GM19455 (cell line): ENCODE measurements at regions not wholly inside any gene's neighbourhood (a gene's known extent, or its start where the extent isn't known, plus 50 kb on each side); places are given as distances from the start of the nearest gene placed in this dataset.

Experiments used
- ATAC-seq: cut with Tn5 transposase; IDR thresholded peaks from one replicate; pipeline ENCODE4 v1.9.1; 2021; ENCODE audit not compliant: unreplicated experiment

DNA sequence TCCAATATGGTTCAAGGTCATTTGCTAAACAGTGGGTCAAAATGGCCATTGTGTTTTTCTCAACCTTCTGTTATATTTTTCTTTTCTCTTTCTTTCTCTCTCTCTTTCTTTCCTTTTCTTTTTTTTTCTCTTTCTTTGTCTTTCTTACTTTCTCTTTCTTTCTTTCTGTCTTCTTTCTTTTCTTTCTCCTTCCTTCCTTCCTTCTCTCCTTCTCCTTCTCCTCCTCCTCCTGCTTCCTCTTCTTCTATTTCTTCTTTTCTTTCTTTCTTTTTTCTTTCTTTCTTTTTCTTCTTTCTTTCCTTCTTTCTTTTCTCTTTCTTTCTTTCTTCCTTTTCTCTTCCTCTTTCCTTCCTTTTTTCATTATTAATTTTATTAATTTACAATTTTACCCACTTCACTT is 619.5 kb downstream of the IRX1 start:
- no peak for ATAC-seq

DNA sequence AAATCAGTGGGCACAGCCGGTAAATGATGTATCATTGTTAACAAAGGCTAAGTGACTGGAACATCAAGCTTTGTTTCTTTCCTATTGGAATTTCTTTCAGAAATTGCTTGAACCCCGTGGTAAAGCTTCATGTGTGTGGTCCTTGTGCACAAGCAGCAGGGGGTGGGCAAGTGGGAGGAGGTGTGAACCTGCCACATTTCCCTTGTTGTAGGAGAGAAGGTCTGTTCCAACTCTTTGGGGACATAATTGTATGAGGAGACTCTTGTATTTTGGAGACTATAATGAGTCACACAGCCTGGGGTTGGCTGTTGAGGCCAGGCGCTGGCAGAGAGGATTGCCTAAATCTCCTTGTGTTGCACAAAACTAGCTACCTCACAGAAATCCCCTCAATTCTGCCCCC is 620.5 kb downstream of the IRX1 start:
- ATAC-seq = no peak

DNA sequence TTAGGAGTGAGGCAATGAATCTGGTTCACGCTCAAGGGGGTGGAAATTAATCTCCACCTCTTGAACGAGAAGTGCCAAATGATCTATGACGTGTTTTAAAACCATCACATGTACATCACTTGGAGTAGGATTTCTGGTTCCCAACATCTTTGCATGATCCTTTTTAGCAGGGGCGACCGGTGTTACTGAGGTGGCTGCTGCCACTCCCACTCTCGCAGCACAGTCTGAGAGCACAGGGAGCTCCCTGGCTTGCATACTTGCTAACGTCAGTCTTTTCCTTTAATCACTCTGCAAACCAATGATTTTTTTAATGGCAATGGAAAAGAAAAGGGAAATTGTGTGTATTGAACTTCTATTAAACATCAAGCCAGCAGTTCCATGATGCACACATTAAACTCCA is 624.4 kb downstream of the IRX1 start:
- no peak for ATAC-seq

DNA sequence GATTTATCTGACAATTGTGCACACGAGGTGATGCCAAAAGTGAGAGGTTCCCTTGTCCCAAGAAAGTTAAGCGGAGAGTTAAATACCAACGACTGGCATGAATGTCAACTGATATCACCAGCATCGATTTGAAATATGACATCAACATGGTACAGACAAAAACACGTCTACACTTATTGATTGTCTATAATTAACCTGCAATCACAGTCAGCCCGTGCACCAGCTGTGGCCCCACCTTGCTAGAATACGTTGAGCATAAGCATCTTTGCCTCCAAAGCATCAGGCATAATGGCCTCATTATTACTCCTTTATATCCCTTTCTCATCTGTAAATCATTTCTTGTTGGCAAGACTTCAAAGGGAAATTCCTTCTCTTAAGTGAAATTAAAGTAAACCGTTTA is 625.4 kb downstream of the IRX1 start:
- no peak for ATAC-seq

DNA sequence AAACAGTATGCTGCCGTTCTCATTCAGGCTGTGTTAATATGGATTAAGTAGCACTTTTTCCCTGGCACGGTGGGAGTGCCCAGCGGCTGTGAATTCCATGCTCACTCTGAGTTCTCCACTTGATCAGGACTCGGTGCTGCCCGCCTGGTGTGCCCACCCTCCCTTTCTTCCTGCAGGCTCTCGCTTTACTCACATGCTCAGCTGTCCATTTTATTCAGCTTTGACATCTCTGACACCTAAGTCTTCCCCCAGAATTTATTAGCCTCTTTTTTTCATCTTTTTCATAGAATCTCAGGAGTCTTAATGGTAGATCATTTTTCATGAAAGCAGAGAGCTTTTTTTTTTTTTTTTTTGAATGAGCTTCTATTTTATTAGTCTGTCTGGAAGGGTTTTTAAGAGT is 626.5 kb downstream of the IRX1 start:
- ATAC-seq = no peak

DNA sequence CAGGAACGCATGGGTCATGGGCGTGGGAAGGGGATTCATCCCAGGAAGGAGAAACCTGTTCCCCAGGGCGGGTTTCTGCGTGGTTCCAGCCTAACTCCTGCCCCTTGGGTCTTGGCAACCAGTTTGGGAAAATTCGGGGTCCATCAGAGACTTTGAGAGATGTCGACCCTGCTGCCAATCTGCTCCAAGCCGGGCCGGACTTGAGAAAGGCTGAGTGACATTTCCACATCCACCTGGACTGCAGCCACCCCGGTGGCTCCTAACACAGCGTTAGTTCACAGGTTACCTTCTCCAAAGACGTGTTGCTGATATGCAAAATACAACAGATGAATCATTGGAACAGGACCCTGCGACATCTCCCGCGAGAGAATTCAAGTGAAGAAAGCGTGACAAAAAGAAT is 627.2 kb downstream of the IRX1 start:
- no peak for ATAC-seq

DNA sequence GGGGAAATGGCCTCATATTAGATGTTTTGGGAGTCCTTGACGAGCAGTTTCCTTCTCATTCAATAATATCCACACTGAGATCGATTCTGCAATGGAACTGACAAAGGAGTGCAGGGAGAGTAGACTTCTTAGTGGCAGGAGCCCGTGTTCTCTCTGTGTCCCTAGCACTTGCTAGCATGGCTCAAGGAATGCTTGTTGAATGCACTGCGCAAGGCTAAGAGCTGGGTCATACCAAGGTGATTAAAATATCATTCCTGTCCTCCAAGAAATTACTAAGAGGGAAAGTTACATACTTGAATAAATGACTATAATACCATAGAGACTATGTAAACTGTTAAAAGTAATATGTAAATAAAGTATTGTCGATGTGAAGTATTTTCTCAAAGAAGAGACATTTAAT is 630.1 kb downstream of the IRX1 start:
- no peak for ATAC-seq

DNA sequence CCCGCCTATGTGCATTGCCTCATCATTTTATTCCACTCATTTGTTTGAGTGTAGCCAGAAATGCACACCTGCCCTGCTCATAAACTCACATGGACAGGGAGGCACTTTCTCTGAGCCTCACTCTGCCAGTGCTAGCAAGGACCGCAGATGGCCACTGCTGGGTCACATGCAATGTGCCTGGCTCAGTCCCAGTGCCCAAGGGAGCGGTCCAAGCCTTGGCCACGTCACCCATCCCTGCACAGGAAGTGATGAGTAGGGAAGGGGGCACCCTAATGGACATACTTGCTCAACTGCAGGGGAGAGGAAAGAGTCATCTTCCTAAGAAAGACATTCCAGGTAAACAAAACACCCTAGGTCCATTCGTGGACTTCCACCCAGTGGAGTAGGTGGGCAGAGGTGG is 630.9 kb downstream of the IRX1 start:
- no peak for ATAC-seq

DNA sequence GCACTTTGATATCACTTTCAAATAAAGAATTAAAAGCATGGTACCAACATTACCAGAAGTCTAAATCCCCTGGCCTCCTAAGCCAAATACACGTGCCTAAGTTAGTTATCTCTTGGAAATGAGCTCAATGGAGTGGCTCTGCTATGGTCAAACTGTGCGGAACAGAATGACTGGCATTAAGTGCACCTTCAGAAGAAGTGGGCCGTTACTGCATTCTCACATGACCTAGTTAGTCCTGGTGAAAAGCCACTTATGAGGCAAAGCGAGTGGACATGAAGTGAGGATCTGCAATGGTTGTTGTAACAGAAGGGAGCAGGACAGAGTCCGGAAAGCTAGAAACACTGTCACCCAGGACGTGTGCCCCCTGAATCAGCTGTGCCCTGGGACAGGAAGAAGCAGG is 633.1 kb downstream of the IRX1 start:
- no peak for ATAC-seq

DNA sequence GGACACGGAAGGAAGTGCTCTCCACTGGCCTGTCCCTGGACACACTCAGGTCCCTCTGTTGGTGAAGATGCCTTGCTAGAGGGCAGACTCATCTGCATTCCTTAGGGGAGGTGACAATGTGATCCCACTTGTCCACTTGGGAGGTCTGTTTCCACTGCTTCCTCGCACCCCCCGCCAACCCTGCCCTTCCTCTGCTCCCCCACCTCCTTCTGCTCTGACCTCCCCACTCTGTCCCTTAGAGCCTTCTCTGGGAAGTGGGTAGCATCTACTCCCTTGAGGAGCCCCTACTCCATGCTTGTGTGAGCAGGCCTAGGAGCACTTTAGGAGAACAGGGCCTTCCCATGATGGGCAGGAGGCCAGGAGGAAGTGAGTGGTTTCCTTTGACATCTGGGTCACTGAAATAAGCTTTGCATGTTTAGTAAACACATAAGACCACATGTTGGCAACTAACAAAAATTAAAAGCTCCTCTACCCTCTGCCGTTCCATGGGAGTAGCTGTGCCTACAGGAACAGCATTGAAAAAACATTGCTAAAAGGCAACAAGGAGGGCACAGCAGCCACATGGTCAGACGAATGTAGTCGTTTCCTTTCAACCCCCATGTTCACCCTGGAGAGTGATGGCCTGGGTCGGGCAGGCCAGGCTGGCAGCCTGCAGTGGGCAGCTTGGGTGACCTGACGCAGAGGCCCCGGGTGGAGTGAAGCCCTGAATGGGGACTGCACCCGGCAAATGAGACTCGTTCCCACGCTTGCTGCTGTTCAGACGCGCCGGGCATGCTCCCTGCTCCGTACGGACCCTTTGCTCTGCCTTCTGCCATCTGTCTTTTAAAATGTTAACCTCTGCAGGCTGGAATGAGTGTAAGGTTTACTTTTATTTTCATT is 634.0 kb downstream of the IRX1 start:
- no peak for ATAC-seq

DNA sequence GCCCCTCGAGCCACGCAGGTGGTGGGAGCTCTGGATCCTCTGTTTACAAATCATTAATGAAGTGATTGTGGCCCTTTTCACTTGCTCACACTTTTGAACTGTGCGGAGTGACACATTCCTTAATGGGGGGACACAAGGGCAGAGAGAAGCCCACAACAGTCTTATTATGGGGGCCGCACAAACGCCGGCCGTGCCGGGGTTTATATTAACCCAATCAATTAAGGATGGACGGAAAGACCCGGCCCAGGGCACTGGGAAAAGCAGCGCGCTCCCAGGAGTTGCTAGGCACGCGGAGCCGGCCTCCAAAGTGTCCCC is 634.8 kb downstream of the IRX1 start:
- no peak for ATAC-seq

DNA sequence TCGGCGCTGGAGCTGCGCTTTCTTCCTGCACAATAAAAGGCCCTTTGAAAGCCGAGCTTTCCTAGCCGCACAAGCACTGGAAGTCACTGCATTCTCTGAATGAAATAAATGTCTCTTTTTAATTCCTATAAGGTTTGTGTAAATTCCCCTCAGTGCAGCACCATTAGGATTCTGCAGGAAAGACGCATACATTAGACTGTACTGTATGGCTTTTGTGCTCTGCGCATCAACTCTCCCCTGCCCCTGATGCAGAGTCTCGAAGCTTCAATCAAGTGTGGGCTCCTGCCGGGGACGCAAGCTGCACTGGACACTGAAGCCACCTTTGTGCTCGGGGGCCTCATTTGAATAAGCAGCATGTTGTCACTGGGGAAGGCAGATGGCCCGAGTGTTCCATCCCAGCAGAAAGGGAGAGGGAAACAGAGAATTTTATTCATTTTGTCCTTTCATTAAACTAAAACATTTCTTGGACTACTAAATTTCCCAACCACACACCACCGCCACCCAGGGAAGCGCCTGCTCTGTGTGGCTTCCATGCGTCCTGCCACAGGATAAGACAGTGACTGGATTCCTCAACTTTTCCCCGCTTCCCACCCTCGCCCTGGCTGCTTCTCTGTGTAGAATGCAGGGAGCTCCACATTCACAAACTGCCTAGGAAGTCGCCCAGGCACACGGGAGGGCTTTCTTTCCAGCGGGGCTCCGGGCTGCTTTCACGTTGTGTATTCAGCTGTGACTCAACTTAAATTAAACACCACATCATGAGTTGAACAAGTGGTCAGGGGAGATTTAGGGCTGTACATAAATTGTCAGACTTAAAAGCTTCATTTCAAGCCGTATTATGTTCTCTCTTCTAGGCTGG is 635.4 kb downstream of the IRX1 start:
- ATAC-seq = no peak

DNA sequence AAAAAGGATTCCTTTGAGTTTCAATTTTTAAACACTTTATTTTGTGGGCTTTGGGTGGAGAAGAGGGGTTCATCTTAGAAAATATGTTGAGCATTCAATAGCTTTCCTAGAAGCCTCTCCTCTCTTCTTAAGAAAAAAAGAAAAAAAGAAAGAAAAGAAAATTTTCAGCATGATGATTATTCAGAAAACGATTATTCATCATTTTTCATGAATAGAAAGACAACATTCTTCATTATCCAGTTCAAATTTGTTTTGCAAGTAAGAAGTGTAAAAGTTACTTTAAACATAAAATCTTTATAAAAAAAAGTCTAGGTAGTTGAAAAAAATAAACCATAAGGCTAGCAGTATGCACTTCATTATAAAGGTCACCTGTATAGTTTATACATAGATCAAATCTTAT is 636.5 kb downstream of the IRX1 start:
- no peak for ATAC-seq

DNA sequence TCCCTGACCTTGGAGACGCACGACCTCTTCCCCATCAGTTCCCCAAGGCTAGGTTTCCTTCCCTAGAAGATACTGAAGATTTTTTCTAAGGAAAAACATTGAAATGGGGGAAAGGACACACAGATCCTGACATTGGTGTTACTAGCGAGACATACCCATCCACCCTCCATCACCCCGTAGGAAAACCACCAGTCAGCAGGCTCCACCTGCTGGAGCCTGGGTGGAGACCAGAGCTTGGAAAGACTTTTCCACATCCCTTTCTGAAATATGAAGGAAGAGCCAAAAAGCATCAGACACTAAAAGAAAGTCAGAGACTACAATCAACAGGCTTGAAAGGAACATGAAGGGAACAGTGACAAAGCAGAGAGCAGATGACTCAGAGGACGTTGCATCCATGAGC is 638.0 kb downstream of the IRX1 start:
- no peak for ATAC-seq

DNA sequence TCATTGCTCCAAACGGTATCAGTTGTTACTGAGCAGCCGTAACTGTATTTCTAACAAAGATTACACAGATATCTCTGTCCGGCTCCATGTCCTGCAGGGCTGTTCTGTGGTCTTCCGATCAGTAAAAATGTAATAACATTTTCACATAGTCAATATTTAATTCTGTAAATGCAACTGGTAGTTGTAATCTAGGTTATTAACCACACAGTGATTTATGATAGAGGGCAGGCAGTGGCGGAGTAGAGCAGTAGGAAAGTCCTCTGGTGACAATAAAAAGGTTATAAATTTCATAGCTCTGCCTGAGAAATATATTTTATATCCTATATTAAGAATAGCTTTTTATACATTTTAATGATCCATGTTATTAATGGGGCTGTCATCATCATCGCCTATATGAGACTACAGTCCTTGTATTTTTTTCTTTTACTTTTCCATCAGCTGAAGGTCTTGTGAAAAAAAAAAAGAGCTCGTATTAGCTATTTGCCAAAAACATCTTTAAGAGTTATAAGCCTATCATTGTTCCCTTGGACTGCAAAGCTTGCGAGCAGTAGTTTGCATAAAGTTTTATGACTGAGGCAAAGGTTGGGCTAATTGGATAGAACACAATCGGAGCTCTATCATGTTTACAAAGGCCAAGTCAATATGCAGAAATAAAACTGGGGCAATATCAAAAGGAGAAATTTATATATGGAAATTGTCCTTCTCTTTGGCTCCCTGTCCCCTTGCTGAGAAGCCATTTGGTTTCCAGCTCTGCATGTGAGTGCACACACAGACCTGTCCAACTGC is 648.0 kb downstream of the IRX1 start:
- no peak for ATAC-seq

DNA sequence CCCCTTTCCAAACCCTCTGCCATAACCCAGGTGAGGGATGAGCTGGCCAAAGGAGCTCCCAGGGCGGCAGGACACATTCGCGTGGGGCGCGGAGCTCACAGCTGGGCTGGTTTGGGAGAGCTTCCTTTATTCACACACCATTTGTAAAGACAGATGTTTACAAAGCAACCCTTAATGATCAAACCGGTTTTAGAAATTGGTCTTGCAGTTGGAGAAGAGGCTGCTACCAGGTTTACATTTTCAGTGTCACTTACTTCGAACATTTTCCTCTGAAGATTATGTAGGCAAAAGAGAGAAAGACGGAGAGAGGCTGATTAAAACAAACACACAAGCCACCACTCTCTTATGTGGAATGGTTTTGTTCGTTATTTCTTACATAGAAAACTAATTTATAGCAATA is 648.7 kb downstream of the IRX1 start:
- no peak for ATAC-seq

DNA sequence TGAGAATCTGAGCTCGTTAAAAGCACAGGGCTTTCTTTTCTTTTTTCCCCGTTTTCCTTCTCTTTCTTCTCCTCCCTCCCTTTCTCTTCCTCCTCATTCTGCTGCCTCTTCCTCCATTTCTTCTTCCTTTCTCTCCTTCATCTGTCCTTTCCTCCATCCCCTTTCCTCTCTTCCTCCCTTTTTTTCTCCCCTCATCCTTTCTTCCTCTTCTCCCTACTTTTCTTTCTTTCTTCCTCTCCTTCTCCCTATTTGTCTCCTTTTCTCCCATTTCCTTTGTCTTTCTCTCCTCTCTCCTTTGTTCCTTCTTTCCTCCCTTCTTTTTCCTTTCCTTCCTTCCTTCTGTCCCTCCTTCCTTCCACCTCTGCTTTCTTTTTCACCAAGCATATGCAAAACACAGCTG is 649.4 kb downstream of the IRX1 start:
- no peak for ATAC-seq

DNA sequence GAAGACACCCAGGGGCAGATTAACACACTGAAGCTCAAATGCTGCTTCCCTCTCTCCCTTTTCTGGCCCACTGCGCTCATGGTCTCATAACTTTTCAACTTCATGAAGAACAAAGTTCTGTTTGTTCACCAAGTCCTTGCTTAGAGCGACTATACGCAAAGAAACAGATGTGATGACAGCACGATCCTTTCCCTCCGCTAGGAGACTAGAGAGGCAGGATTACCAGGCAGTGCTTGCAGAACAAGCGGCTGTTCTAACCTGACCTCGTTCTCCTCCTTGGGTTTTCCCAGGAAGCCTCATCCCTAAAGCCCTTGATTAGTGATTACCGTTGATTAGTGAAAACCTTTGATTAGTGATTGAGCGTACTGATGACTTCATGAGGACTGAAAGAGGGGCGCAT is 649.9 kb downstream of the IRX1 start:
- no peak for ATAC-seq

DNA sequence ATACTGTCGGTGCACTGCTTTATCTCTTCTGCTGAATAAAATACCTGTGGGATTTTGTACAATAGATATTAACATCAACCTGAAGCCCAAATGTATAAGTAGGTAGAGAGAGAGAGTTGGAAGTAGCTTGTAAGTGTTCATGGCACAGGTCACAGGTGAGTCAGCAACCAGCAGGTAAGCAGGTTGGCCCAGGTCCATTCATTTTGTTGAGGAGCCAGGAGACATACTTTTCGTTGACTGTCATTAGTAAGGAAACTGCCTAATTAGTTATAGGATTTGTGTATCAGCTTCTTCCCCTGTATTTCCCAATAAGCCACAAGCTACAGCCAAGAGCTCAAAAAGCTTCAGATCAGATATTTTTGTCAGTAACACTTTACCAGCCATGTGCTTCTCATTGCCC is 650.8 kb downstream of the IRX1 start:
- no peak for ATAC-seq

DNA sequence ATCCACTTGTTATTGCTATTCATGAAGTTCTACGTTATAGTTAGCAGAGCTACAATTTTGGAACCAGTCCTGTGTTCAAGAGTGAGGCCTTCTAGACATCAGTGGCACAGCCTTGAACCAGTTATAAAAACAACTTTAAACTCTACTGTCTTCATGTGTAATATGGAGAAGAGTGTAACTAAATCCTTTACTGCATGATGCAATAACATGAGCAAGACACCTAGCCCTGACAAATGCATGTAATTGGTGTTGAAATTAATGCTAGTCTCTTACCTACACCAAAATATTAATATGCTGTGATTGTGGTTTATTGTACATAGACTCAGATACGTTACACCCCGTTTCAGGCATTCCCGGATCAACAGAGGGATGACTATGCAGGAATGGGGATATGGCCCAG is 654.6 kb downstream of the IRX1 start:
- ATAC-seq = no peak

DNA sequence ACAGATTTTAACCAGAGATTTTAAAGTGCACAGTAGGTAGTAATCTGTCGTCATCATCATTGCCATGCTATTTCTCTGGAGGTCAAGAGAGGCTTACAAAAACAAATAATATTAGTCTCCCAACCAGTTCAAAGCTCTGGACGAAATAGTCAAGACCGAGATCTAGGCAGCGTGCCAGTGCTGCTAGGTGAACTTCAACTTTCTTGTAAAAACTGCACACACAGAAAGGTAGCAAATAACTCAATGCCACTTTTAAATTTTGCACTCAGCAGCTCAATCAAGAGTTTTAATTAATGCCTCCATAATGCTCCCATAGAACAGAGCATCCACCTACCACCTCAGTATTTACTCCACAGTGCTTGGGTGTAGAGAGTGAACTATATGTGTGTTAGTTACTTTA is 656.8 kb downstream of the IRX1 start:
- no peak for ATAC-seq

DNA sequence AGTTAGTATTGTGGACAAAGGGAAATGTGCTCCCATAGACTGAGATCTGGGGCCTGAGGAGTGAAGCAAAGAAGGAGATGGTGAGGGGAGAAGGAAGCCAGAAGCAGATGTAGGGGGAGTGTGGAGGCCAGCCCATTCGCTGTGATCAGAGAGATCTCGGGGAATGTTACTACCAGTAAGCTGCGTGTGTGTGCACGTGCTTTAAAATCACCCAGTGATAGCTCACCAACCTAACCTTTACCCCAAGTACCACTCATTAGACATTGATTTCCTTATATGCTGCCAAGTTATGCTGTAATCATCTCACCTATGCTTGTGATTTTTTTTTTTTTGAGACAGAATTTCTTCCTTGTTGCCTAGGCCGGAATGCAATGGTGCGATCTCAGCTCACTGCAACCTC is 659.1 kb downstream of the IRX1 start:
- no peak for ATAC-seq
